WI38 (cell line): ENCODE measurements at regions not wholly inside any gene's neighbourhood (a gene's known extent, or its start where the extent isn't known, plus 50 kb on each side); places are given as distances from the start of the nearest gene placed in this dataset.

ENCODE experiments used
- H3K4me3 ChIP-seq: 2 replicates; pipeline ENCODE4 v1.5.1; 2011; ENCODE audit warnings: low read depth, mild to moderate bottlenecking, control low read depth, low read length
- TF ChIP-seq, protein P1 (sequence below): IDR thresholded peaks from 2 replicates; pipeline ENCODE4 v1.5.1; 2012; ENCODE audit warnings: low read depth, mild to moderate bottlenecking, control low read depth, low read length

DNA sequence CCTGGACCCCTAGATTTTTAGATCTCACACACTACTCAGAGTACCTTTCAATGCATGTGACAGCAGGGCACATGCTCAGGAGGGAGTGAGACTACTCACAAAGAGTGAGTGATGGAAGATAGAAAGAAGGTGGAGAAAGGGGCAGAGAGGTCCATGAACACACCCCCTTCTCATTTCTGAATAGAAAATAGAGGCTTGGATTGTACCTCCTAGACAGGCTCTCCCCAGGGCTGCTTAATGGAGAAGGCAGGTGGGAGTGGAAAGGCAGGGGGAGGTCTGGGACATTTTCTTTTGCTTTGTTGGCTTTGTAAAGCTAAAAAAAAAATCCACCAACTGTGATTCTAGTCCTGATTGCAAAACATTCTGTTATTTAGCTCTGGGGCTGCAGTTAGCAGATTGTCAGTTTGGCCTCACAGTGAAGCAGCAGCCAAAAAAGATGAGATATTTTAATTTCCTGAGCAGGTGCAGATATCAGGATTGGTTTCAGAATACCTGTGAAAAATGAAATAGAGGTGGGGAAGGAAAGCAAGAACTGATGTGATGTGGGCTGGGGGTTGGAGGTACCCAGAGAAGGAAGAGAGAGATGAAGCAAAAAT, 119.3 kb upstream of the GYPC start:
- H3K4me3 ChIP-seq: no peak overlapping the region
- TF ChIP-seq, protein P1, sequence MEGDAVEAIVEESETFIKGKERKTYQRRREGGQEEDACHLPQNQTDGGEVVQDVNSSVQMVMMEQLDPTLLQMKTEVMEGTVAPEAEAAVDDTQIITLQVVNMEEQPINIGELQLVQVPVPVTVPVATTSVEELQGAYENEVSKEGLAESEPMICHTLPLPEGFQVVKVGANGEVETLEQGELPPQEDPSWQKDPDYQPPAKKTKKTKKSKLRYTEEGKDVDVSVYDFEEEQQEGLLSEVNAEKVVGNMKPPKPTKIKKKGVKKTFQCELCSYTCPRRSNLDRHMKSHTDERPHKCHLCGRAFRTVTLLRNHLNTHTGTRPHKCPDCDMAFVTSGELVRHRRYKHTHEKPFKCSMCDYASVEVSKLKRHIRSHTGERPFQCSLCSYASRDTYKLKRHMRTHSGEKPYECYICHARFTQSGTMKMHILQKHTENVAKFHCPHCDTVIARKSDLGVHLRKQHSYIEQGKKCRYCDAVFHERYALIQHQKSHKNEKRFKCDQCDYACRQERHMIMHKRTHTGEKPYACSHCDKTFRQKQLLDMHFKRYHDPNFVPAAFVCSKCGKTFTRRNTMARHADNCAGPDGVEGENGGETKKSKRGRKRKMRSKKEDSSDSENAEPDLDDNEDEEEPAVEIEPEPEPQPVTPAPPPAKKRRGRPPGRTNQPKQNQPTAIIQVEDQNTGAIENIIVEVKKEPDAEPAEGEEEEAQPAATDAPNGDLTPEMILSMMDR: no peak

DNA sequence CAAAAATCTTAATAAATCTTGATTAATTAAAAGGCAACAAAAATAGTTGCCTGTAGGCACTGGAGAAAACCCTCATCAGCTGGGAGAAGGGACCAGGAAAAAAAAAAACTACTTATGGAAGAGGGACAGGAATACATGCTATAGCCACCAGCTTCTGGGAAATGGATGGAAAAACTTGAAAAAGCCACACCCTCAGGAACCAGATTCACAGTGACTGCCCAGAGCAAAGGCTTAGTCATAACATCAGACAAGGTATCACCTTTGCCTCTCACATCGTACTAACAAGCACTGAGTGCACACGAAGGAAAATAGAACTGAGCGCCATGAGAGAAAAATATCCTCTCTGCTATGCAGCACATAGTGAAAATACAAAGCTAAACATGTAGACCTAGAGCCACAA, 116.9 kb upstream of the GYPC start:
- TF ChIP-seq, protein P1: no peak
- no peak overlapping the region for H3K4me3 ChIP-seq

DNA sequence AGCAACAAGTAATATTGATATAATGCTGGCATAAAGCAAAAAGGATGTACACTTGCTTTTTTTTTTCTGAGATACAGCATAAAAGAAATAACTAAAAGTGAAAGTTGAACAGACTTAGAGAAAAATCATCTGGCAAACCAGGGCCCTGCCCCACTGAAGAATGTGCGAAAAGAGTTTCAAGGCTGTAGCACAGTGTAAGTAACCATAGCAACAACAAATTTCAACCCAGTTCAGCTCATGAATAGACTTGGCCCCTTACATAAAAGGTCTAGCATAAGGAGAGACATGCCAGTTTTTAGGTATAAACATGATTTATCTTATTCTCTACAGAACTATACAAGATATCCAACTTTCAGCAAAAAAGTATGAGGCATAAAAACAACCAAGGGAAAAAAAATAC, 113.7 kb upstream of the GYPC start:
- H3K4me3 ChIP-seq: no peak overlapping the region
- TF ChIP-seq, protein P1: no peak

DNA sequence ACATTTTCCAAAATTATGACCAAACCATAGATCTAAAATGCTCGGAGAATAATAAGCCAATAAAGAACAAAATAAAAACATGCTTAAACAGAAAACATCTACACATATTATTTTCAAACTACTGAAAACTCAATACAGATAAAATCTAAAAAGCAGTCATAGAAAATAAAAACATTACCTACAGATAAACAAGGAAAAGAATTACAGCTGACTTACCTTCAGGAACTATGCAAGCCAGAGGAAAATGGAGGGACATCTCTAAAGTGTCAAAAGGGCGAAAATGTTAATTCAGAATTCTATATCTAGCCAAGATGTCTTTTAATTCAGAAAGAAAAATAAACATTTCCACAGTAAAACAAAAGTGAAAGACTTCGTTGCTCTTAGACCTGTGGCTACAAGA, 112.9 kb upstream of the GYPC start:
- H3K4me3 ChIP-seq: no peak overlapping the region
- TF ChIP-seq, protein P1: no peak

DNA sequence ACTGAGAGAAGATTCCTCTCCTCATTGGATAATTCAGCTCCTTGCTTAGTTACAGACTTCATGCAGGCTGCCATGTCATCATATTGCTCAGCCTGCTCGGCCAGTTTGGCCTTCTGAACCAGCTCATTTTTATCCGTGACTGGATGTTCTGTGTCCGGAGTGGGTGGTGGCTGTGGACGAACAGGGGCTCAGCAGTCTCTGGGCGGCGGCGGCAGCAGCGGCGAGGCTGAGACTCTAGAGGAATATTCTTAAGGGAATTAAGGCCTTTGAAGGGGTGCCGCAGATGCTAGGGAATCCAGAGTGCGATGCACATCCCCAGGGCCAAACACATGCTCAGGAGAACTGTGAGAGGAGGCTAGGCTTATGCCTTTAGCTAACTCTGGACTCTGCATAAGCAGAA, 97.9 kb upstream of the GYPC start:
- TF ChIP-seq, protein P1: no peak

DNA sequence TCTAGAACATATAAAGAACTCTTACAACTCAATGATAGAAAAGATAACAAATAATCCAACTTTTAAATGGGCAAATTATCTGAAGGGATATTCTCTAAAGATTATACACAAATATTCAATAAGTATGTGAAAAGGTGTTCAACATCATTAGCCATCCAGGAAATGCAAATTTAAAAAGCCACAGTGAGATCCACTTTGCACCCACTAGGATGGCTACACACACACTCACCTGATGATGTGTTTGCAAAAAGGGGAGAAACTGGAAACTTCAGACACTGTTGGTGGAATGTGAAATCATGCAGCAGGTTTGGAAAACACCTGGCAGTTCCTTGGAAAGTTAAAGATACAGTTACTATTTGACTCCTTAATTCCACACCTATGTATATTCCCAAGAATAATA, 87.2 kb upstream of the GYPC start:
- H3K4me3 ChIP-seq: no peak overlapping the region
- TF ChIP-seq, protein P1: no peak

More for the DNA sequence above, 97.9 kb upstream of the GYPC start:
- H3K4me3 ChIP-seq: no peak overlapping the region

DNA sequence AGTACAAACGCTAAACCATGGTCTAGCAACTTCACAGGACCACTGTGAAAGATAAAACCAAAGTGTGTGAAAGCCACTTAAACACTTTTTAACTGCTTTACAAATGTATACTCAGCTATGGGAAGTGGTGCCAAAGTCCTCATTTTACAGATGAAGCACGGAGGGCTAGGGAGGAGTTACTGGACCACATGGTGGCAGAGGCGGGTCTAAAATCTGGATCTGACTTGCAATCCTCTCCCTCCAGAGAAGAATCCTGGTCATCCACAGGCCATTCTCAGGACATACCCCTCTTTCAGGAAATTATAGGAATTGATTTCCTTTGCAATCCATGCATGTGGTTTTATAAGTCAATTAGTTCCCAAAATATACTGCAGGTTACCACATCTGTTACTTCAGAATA, 84.6 kb upstream of the GYPC start:
- no peak overlapping the region for H3K4me3 ChIP-seq
- TF ChIP-seq, protein P1: no peak
